ENCODE measurements at regions not wholly inside any gene's neighbourhood (a gene's known extent, or its start where the extent isn't known, plus 50 kb on each side); places are given as distances from the start of the nearest gene placed in this dataset.

DNA sequence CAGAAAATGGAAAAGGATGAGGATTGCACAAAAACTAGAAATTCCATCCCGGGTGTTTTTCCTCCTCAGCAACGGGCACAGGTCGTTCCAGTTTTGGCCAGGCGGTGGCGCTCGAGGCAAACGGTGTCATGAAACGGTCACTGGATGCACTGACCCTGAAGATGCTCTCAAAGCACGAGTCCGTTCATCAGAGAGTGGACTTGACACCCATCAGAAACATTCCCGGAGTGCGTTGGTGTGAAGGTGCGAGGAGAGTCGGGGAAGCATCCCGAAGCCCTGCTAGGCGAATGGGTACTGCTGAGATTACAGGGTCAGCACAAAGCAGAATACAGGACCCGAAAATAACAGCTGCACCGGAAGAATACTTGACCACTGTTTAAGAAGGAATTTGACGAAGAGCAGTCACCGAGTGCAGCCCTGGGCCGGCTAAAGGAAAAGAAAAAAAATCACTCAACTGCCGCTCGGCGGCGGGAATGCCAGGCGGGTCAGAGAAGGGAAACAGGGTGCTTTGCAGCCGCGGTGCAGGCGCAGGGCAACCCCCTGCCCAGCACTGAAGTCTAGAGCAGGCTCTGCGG lies 71.7 kb upstream of the ETS2 start:
- TF ChIP-seq, protein P1, sequence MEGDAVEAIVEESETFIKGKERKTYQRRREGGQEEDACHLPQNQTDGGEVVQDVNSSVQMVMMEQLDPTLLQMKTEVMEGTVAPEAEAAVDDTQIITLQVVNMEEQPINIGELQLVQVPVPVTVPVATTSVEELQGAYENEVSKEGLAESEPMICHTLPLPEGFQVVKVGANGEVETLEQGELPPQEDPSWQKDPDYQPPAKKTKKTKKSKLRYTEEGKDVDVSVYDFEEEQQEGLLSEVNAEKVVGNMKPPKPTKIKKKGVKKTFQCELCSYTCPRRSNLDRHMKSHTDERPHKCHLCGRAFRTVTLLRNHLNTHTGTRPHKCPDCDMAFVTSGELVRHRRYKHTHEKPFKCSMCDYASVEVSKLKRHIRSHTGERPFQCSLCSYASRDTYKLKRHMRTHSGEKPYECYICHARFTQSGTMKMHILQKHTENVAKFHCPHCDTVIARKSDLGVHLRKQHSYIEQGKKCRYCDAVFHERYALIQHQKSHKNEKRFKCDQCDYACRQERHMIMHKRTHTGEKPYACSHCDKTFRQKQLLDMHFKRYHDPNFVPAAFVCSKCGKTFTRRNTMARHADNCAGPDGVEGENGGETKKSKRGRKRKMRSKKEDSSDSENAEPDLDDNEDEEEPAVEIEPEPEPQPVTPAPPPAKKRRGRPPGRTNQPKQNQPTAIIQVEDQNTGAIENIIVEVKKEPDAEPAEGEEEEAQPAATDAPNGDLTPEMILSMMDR (IDR thresholded peaks at IDR 0.05; ENCODE audit: extremely low read depth in 1 of 2, insufficient read depth in 1 of 2, low read depth in 1 of 2, low read length in 2 of 2), result peak; percentile 91 to 94
- TF ChIP-seq, protein P2, sequence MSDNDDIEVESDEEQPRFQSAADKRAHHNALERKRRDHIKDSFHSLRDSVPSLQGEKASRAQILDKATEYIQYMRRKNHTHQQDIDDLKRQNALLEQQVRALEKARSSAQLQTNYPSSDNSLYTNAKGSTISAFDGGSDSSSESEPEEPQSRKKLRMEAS (IDR thresholded peaks at IDR 0.05; ENCODE audit: insufficient read depth, insufficient read length), result peak; percentile 53

Data from endothelial cell of umbilical vein (primary cell).